IPS-20b (cell line): ENCODE measurements at regions not wholly inside any gene's neighbourhood (a gene's known extent, or its start where the extent isn't known, plus 50 kb on each side); places are given as distances from the start of the nearest gene placed in this dataset.
"Not testable (repeated sequence)": the region's sequence is repeated elsewhere in the genome, so short reads cannot be mapped to it uniquely, and the experiment has no call there.

Experiments used
- H3K27ac ChIP-seq: one replicate; pipeline ENCODE4 v1.5.1; 2013; ENCODE audit warnings: low read length
- H3K27me3 ChIP-seq: 2 replicates; pipeline ENCODE4 v1.6.1; 2013; ENCODE audit warnings: mild to moderate bottlenecking, low read length, inconsistent platforms; ENCODE audit not compliant: insufficient read depth
- H3K36me3 ChIP-seq: 2 replicates; pipeline ENCODE4 v1.6.1; 2013; ENCODE audit warnings: low read depth, mild to moderate bottlenecking, inconsistent platforms, low read length, moderate library complexity; ENCODE audit not compliant: insufficient read depth
- H3K4me1 ChIP-seq: 2 replicates; pipeline ENCODE4 v1.6.1; 2013; ENCODE audit warnings: mild to moderate bottlenecking, control low read depth, inconsistent platforms, low read length, moderate library complexity; ENCODE audit not compliant: insufficient read depth
- H3K4me3 ChIP-seq: 2 replicates; pipeline ENCODE4 v1.5.1; 2013; ENCODE audit warnings: mild to moderate bottlenecking, low read length, inconsistent platforms
- H3K9ac ChIP-seq: 2 replicates; pipeline ENCODE4 v1.6.1; 2013; ENCODE audit warnings: low read depth, mild to moderate bottlenecking, inconsistent platforms, low read length, moderate library complexity
- H3K9me3 ChIP-seq: 2 replicates; pipeline ENCODE4 v1.6.1; 2013; ENCODE audit warnings: mild to moderate bottlenecking, low read depth, low read length, inconsistent platforms; ENCODE audit not compliant: insufficient read depth

DNA sequence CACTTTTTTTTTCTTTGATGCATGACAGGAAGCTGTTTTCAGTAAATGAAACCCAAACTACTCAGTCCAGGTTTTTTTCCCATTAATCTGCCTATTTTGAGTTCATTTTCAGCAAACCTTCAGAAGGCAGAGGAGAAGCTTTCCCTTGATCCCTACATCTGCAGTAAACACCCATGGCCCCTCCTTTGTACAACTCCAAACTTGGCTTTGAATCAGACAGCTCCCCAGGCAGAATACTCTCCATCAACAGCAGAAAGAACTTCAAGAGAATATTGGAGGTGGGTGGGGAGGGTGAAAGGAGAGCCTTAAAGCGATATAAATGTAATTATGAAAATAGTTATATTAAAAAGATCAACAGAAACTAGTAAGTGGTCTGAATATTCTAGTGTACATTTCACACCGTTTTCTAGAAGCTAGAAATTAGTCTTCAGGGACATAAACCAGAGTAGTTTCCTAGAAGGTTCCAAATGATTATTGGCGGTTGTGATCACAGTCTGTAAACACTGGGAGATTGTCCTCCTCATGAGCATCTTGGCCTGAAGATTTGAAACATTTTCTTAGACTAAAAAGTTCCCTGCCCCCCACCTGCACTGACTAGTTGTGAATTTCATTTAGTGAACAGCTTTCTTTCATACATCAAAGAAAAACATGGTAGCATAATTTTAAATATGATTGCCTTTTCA, 75.1 kb upstream of the STK39 start:
- no peaks in the 10 kb centered on the region for H3K27me3 ChIP-seq
- H3K4me3 ChIP-seq: no peak overlapping the region
- no peak overlapping the region for H3K9ac ChIP-seq
- H3K27ac ChIP-seq: no peak overlapping the region
- H3K36me3 ChIP-seq: no peaks in the 10 kb centered on the region
- no peaks in the 10 kb centered on the region for H3K9me3 ChIP-seq
- peaks cover 7% of the 10 kb centered on the region; the same call in 1 of the 2 replicates for H3K4me1 ChIP-seq

DNA sequence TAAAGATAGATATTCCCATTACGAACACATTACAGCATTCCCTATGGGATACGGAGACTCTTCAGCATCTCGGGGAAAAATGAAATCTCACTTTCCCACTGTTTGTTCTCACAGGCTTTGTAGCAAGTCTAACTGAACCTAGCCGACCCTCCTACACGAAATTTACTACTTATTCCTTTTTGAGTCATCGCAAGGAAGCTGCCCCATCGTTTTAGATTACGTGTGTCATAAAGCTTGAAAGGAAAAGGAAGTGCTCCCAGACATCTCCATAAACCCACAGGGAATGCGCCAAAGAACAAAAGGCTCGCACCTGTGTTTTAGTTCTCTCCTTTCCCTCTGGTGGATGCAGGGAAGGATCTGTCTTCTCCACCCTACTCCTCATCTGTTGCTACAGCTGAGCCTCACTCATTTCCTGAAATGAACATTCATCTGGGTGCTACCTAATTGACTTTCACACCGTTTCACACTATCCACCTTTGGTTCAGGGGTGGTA, 76.2 kb upstream of the STK39 start:
- Histone ChIP-seq H3K36me3 (no peaks in the 10 kb centered on the region), H3K9me3 (no peaks in the 10 kb centered on the region), H3K27me3 (no peaks in the 10 kb centered on the region), H3K4me3 (no peak overlapping the region), H3K9ac (no peak overlapping the region), H3K27ac (no peak overlapping the region), H3K4me1 (peaks cover 7% of the 10 kb centered on the region; the same call in 1 of the 2 replicates)

DNA sequence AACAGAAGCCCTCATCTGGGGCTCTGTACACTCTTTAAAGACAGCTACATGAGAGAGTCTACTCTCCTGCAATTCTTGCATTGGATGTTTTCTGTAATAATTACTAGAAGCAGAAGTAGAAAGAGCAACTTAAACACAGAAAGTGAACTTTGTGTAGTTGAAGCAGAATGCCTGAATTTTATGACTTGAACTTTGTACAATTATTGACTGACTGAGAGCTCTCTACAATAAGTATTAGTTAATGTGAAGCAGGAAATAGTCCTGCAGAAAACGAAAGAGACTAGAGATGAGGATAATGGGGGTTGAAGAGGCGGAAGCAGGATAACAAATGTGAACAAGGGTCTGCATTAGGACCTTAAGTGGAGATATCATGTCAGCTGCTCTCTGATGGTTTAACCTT, 79.2 kb upstream of the STK39 start:
- 0 out of 2 replicates have a peak, but pooled peaks cover 3% of the 10 kb centered on the region for H3K4me1 ChIP-seq
- no peak overlapping the region for H3K9ac ChIP-seq
- H3K9me3 ChIP-seq: peaks cover 4% of the 10 kb centered on the region; the same call in 1 of the 2 replicates
- H3K27ac ChIP-seq: no peak overlapping the region
- no peak overlapping the region for H3K4me3 ChIP-seq
- H3K27me3 ChIP-seq: no peaks in the 10 kb centered on the region
- H3K36me3 ChIP-seq: no peaks in the 10 kb centered on the region

DNA sequence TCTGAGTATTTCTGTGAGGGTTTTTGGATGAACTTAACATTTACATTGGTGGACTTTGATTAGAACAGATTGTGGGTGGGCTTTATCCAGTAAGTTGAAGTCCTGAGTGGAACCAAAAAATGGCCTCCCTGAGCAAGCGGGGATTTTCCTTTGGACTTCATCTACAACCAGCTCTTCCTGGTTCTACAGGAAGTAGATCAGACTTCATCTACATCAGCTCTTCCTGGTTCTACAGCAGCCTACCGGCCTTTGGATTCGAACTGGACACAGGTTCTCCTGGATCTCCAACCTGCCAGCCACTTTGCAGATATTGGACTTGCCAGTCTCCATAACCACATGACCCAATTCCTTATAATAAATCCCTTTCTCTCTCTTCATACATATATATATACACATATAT, 79.9 kb upstream of the STK39 start:
- Histone ChIP-seq H3K36me3 (no peaks in the 10 kb centered on the region), H3K27me3 (no peaks in the 10 kb centered on the region)

DNA sequence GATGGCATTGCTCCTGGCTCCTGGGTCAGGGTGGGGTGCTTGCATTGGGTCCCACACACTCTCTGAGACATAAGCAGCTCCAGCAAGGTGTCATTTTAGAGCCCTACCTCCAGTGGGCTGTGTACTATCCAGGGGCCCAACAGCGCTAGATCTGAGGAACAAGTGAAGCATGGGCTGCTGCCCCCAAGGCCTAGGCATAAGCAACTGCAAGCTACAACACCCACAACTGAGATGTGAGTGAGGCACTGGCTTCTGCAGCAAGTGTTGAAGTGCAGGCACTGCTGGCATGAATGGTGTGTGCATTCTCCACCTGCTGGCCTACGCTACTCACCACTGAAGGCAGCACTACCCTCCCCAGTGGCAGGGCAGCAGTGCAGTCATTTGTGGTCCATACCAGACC, 81.0 kb upstream of the STK39 start:
- Histone ChIP-seq H3K27ac (no peak overlapping the region), H3K4me3 (no peak overlapping the region), H3K36me3 (no peaks in the 10 kb centered on the region), H3K9me3 (peaks cover 4% of the 10 kb centered on the region; the same call in 1 of the 2 replicates), H3K4me1 (no peaks in the 10 kb centered on the region), H3K27me3 (no peaks in the 10 kb centered on the region), H3K9ac (no peak overlapping the region)

More for the DNA sequence above, 79.9 kb upstream of the STK39 start:
- H3K9ac ChIP-seq: no peak overlapping the region
- H3K4me1 ChIP-seq: 0 out of 2 replicates have a peak, but pooled peaks cover 3% of the 10 kb centered on the region
- H3K9me3 ChIP-seq: peaks cover 4% of the 10 kb centered on the region; the same call in 1 of the 2 replicates
- H3K4me3 ChIP-seq: no peak overlapping the region
- H3K27ac ChIP-seq: no peak overlapping the region

DNA sequence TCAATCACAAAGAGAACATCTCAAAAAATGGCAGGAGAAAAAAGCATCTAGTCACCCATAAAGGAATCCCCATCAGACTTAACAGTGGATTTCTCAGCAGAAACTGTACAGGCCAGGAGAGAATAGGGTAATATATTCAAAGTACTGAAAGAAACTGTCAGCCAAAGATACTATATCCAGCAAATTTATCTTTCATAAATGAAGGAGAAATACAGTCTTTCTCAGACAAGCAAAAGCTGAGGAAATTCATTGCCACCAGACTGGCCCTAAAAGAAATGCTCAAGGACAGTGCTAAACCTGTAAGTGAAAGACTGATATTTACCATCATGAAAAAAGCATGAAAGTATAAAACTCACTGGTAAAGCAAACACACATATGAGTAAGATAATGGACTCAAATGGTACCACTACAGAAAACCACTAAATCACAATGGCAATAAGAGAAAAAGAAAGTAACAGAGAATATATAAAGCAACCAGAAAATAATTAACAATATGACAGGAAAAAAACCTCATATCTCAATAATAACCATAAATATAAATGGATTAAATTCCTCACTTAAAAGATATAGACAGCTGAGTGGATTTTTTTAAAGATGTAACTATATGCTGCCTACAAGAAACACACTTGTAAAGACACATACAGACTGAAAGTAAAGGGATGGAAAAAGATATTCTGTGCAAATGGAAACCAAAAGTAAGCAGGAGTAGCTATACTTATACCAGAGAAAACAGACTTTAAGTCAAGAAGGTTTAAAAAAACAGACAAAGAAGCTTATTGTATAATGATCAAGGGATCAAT, 83.4 kb upstream of the STK39 start:
- H3K4me3 ChIP-seq: no peak overlapping the region
- no peak overlapping the region for H3K9ac ChIP-seq
- H3K27me3 ChIP-seq: no peaks in the 10 kb centered on the region
- H3K9me3 ChIP-seq: peaks cover 4% of the 10 kb centered on the region; the same call in 1 of the 2 replicates
- no peak overlapping the region for H3K27ac ChIP-seq
- no peaks in the 10 kb centered on the region for H3K36me3 ChIP-seq
- H3K4me1 ChIP-seq: no peaks in the 10 kb centered on the region

DNA sequence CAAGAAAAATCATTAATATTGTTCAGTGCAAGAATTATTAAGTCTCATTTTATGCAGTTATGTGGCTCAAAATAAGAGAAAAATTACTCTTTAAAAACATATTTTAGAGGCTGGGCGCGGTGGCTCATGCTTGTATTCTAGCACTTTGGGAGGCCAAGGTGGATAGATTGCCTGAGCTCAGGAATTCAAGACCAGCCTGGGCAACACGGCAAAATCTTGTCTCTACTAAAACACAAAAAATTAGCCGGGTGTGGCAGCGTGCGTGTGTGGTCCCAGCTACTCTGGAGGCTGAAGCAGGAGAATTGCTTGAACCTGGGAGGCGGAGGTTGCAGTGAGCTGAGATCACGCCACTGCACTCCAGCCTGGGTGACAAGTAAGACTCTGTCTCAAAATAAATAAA, 87.9 kb upstream of the STK39 start:
- H3K27me3 ChIP-seq, H3K4me3 ChIP-seq, H3K9ac ChIP-seq, H3K36me3 ChIP-seq, H3K9me3 ChIP-seq, H3K27ac ChIP-seq: not testable (repeated sequence)
- peaks cover 13% of the 10 kb centered on the region for H3K4me1 ChIP-seq

DNA sequence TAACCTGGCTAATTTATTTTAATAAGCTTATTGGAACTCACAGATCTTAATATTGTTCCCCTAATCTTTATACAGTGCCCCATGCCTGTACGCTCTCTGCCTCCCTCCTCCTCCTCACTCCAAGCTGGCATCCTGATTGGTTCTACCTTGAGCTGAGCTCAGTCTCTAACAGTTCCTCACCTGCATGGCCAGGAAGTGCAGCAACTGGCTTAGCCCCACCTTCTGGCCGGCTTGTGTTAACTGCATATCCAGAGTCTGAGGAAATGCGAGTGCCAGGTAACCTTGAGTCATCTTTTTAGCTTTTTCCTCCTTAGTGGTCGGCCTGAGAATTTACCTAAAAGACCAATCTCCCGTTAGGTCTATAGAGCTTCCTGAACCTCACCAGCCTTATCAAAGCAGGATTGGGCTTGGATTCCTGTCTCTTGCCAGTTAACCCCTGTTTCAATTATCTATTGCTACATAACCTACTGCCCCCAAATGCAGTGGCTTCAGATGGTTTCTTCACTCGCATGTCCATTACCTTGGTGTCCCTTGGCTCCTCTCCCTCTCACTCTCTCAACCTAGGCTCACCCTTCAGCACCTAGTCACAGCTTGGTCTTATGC, 89.5 kb upstream of the STK39 start:
- H3K9ac ChIP-seq: no peak overlapping the region
- H3K4me1 ChIP-seq: peaks cover 13% of the 10 kb centered on the region
- no peak overlapping the region for H3K27ac ChIP-seq
- no peak overlapping the region for H3K4me3 ChIP-seq
- no peaks in the 10 kb centered on the region for H3K36me3 ChIP-seq
- H3K9me3 ChIP-seq: no peaks in the 10 kb centered on the region
- H3K27me3 ChIP-seq: no peaks in the 10 kb centered on the region

DNA sequence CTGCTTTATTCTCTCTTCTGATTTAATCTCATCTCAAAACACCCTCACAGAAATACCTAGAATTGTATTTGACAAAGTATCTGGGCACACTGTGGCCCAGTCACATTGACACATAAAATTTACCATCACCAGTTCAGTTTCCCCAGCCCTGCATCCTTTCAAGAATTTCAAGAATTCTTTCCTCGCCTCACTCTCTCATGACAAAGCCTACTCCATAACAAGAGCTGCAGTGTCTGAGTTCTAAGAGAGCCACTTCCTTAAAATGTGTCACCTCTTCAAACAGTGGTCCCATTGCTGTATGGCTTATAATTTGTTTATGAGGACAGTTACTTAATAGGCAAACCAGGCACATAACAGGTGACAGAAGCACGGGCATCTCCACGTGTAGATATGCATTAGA, 90.9 kb upstream of the STK39 start:
- Histone ChIP-seq H3K9me3 (no peaks in the 10 kb centered on the region), H3K9ac (no peak overlapping the region), H3K36me3 (no peaks in the 10 kb centered on the region), H3K27me3 (no peaks in the 10 kb centered on the region), H3K4me3 (no peak overlapping the region), H3K27ac (no peak overlapping the region), H3K4me1 (peaks cover 13% of the 10 kb centered on the region)

DNA sequence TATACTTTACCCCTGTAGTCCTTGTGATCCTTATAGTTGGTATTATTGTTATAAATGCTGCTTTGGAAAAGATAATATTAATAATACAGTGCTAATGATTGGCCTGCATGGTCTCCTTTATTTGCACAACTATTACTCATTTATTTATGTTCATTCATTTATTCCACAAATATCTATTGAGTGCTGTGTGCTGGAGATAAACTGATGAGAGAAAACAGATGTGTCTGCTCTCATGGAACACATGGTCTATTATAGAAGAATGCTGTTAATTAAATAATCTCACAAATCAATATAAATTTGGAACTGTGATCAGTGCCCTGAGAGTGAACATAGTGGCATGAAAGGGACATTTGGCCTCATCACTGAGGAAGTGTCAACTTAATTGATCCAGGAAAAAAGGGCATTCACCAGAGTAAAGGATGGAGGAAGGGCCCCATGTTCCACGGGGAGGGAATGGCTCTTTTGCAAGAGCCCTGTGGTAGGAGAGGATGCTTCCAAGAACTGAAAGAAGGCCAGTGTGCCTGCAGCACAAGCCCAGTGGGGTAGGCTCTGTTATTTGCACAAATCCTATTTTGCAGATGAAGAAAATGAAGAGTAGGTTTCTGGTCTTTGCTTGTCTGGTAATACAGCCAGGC, 91.5 kb upstream of the STK39 start:
- Histone ChIP-seq H3K4me1 (peaks cover 13% of the 10 kb centered on the region), H3K36me3 (no peaks in the 10 kb centered on the region), H3K4me3 (no peak overlapping the region), H3K9ac (no peak overlapping the region), H3K27ac (no peak overlapping the region), H3K27me3 (no peaks in the 10 kb centered on the region), H3K9me3 (no peaks in the 10 kb centered on the region)

DNA sequence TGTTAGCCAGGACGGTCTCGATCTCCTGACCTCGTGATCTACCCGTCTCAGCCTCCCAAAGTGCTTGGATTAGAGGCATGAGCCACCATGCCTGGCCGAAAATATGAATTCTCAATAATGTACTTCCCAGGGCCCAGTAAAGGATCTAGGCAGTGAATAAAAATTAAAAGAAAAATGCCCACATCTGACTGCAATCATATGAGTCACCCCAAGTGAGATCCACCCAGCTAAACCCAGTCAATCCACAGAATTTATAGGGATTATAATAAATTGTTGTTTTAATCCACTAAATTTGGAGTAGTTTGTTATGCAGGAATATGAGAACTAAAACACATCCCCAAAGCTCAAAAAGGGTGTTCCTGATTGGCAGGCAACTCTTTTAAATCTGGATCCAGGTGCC, 93.5 kb upstream of the STK39 start:
- Histone ChIP-seq H3K4me1 (peaks cover 13% of the 10 kb centered on the region), H3K36me3 (no peaks in the 10 kb centered on the region), H3K9me3 (no peaks in the 10 kb centered on the region), H3K27me3 (no peaks in the 10 kb centered on the region), H3K4me3 (no peak overlapping the region), H3K9ac (no peak overlapping the region), H3K27ac (no peak overlapping the region)
